ENCODE measurements at regions not wholly inside any gene's neighbourhood (a gene's known extent, or its start where the extent isn't known, plus 50 kb on each side); places are given as distances from the start of the nearest gene placed in this dataset.
A peak's percentile ranks its signal among the peaks of the same experiment; 100 is the strongest.
"Not testable (repeated sequence)": the region's sequence is repeated elsewhere in the genome, so short reads cannot be mapped to it uniquely, and the experiment has no call there.

- Histone ChIP-seq H3K4me1 (peaks cover 0 to 11% (median 2%) of the 10 kb centered on the region in 4 donors), H3K4me3 (no peak overlapping the region), H3K27ac (no peak overlapping the region), H3K27me3 (no peaks in the 10 kb centered on the region), H3K9me3 (no peaks in the 10 kb centered on the region), H3K36me3 (no peaks in the 10 kb centered on the region)
- no peak for DNase-seq
- intact Hi-C loops (cut with DNase I; ENCODE audit: low total_unique reads) = no loop called here
- no peak for TF ChIP-seq CTCF (IDR thresholded peaks at IDR 0.05)
These were observed 142.4 kb upstream of the MEOX2 start for GRCh38 chr7:15828881-15829280.

GRCh38 chr7:15821484-15822427 lies 135.3 kb upstream of the MEOX2 start:
- H3K9me3 ChIP-seq = no peaks in the 10 kb centered on the region
- H3K27ac ChIP-seq = peak overlapping the region; percentile 8 to 35
- intact Hi-C loops (cut with DNase I; ENCODE audit: low total_unique reads) = no loop called here
- no peaks in the 10 kb centered on the region for H3K27me3 ChIP-seq
- no peak for DNase-seq
- H3K36me3 ChIP-seq = no peaks in the 10 kb centered on the region
- peaks cover 0 to 11% (median 0%) of the 10 kb centered on the region in 4 donors for H3K4me1 ChIP-seq
- TF ChIP-seq CTCF (IDR thresholded peaks at IDR 0.05) = no peak
- no peak overlapping the region for H3K4me3 ChIP-seq

- H3K27me3 ChIP-seq = no peaks in the 10 kb centered on the region
- DNase-seq = no peak
- peaks cover 0 to 11% (median 0%) of the 10 kb centered on the region in 4 donors for H3K4me1 ChIP-seq
- no peak overlapping the region for H3K27ac ChIP-seq
- intact Hi-C loops (cut with DNase I; ENCODE audit: low total_unique reads) = no loop called here
- no peaks in the 10 kb centered on the region for H3K9me3 ChIP-seq
- TF ChIP-seq CTCF (IDR thresholded peaks at IDR 0.05) = no peak
- H3K4me3 ChIP-seq = no peak overlapping the region
- H3K36me3 ChIP-seq = no peaks in the 10 kb centered on the region
These were observed 133.8 kb upstream of the MEOX2 start for GRCh38 chr7:15820319-15820718.

- Histone ChIP-seq H3K36me3 (no peaks in the 10 kb centered on the region), H3K4me1 (peaks cover 0 to 6% (median 0%) of the 10 kb centered on the region in 4 donors), H3K27me3 (no peaks in the 10 kb centered on the region), H3K27ac (no peak overlapping the region), H3K4me3 (no peak overlapping the region), H3K9me3 (no peaks in the 10 kb centered on the region)
- DNase-seq = no peak
- intact Hi-C loops (cut with DNase I; ENCODE audit: low total_unique reads) = no loop called here
- TF ChIP-seq CTCF (IDR thresholded peaks at IDR 0.05) = no peak
These were observed 130.4 kb upstream of the MEOX2 start for GRCh38 chr7:15816835-15817426.

- no peak for DNase-seq
- intact Hi-C loops (cut with DNase I; ENCODE audit: low total_unique reads) = no loop called here
- Histone ChIP-seq H3K4me3 (no peak overlapping the region), H3K27me3 (no peaks in the 10 kb centered on the region), H3K27ac (no peak overlapping the region), H3K9me3 (no peaks in the 10 kb centered on the region), H3K36me3 (no peaks in the 10 kb centered on the region), H3K4me1 (peaks cover 0 to 3% (median 0%) of the 10 kb centered on the region in 4 donors)
- no peak for TF ChIP-seq CTCF (IDR thresholded peaks at IDR 0.05)
These were observed 127.0 kb upstream of the MEOX2 start for GRCh38 chr7:15813448-15813847.

GRCh38 chr7:15810383-15810782 lies 123.9 kb upstream of the MEOX2 start:
- intact Hi-C loops (cut with DNase I; ENCODE audit: low total_unique reads); H3K27me3 ChIP-seq: not testable (repeated sequence)

GRCh38 chr7:15809936-15810335 lies 123.5 kb upstream of the MEOX2 start:
- DNase-seq = not testable (repeated sequence)

More at GRCh38 chr7:15810383-15810782, 123.9 kb upstream of the MEOX2 start:
- not testable (repeated sequence) for DNase-seq, H3K36me3 ChIP-seq, H3K9me3 ChIP-seq, H3K4me1 ChIP-seq, H3K4me3 ChIP-seq, H3K27ac ChIP-seq

More at GRCh38 chr7:15809936-15810335, 123.5 kb upstream of the MEOX2 start:
- H3K36me3 ChIP-seq; H3K27ac ChIP-seq; H3K4me1 ChIP-seq; intact Hi-C loops (cut with DNase I; ENCODE audit: low total_unique reads); H3K4me3 ChIP-seq; H3K27me3 ChIP-seq; H3K9me3 ChIP-seq: not testable (repeated sequence)

Data from tibial artery (tissue), 4 donors.